ENCODE measurements at regions not wholly inside any gene's neighbourhood (a gene's known extent, or its start where the extent isn't known, plus 50 kb on each side); places are given as distances from the start of the nearest gene placed in this dataset.

- Histone ChIP-seq H3K9me3 (ENCODE audit: insufficient read depth in 2 of 2, low read depth in 1 of 2, low read length in 1 of 2) (no peaks in the 10 kb centered on the region), H3K27ac (ENCODE audit: low read depth, low read length) (no peak overlapping the region), H3K4me1 (replicated peaks in 1 of 4; ENCODE audit: control insufficient read depth in 3 of 4, insufficient read depth in 4 of 4, low read length in 3 of 4) (no peaks in the 10 kb centered on the region), H2BK12ac (ENCODE audit: low read depth, low read length) (no peak overlapping the region), H4K8ac (ENCODE audit: extremely low read depth, insufficient read depth, low read length) (no peak overlapping the region), H2BK15ac (ENCODE audit: low read length) (no peak overlapping the region), H3K23ac (ENCODE audit: insufficient read length) (no peak overlapping the region), H3K27me3 (replicated peaks in 1 of 4; ENCODE audit: control insufficient read depth in 3 of 4, extremely low read depth in 1 of 4, insufficient read depth in 3 of 4, low read length in 3 of 4) (no peaks in the 10 kb centered on the region), H4K5ac (ENCODE audit: insufficient read length, low read depth, low read length) (no peak overlapping the region), H4K20me1 (replicated peaks in 1 of 2; ENCODE audit: control insufficient read depth in 1 of 2, insufficient read depth in 2 of 2, low read length in 2 of 2) (no peaks in the 10 kb centered on the region), H3K56ac (replicated peaks; ENCODE audit: insufficient read length, low read depth, low read length) (no peak overlapping the region), H4K91ac (replicated peaks; ENCODE audit: insufficient read length, low read length) (no peak overlapping the region), H3K18ac (ENCODE audit: extremely low read depth, low read length) (no peak overlapping the region), H3K9ac (replicated peaks in 1 of 4; ENCODE audit: extremely low read depth in 1 of 4, low read depth in 3 of 4, low read length in 3 of 4) (no peak overlapping the region), H3K79me2 (ENCODE audit: control insufficient read depth in 1 of 2, insufficient read depth in 2 of 2, low read length in 2 of 2) (no peaks in the 10 kb centered on the region), H3K36me3 (ENCODE audit: control insufficient read depth in 2 of 4, insufficient read depth in 4 of 4, low read length in 3 of 4) (no peaks in the 10 kb centered on the region), H3K4me3 (ENCODE audit: extremely low read depth in 1 of 4, insufficient read depth in 2 of 4, low read depth in 3 of 4, low read length in 4 of 4) (no peak overlapping the region), H2BK20ac (ENCODE audit: low read length) (no peak overlapping the region), H3K4me2 (ENCODE audit: insufficient read depth in 1 of 2, low read depth in 2 of 2, low read length in 2 of 2) (no peak overlapping the region), H3K14ac (ENCODE audit: insufficient read length) (no peak overlapping the region), H2AK5ac (ENCODE audit: low read depth, low read length) (no peak overlapping the region), H2BK5ac (ENCODE audit: low read depth, low read length) (no peak overlapping the region), H2BK120ac (replicated peaks; ENCODE audit: low read depth, low read length) (no peak overlapping the region), H2AFZ (ENCODE audit: low read length) (no peak overlapping the region), H3K4ac (replicated peaks; ENCODE audit: insufficient read length, low read depth, low read length) (no peak overlapping the region), H3K23me2 (ENCODE audit: low read depth, low read length) (no peaks in the 10 kb centered on the region), H3K79me1 (ENCODE audit: low read depth, low read length) (no peaks in the 10 kb centered on the region)
- no peak for FAIRE-seq
- CTCF ChIA-PET (ENCODE audit: partially characterized antibody) = no interaction called here
- POLR2A ChIA-PET (ENCODE audit: partially characterized antibody) = no interaction called here
- TF ChIP-seq RXRA (IDR thresholded peaks at IDR 0.05; ENCODE audit: insufficient read depth, low read depth, low read length) (no peak), YY1 (IDR thresholded peaks at IDR 0.05; ENCODE audit: low read depth, low read length) (no peak)
- no peak for DNase-seq (ENCODE audit: low read depth in 1 of 2, low spot score in 2 of 2)
- WGBS, 2 experiments (ENCODE audit: extremely low coverage in 1 of 2, insufficient coverage in 1 of 2, insufficient read length in 1 of 2, insufficient replicate concordance in 2 of 2, low coverage in 1 of 2, low lambda C conversion rate in 2 of 2, missing lambda C conversion rate in 1 of 2) = 85% methylated on average over 4 of the region's 4 CpGs; no CpG with 5 or more reads in 1 of the 2 experiments
Observed at GRCh38 chr7:46713868-46714596, 793.0 kb upstream of the IGFBP3 start.

Measured in H1 (cell line).